CD4-positive, alpha-beta memory T cell (primary cell): ENCODE measurements at regions not wholly inside any gene's neighbourhood (a gene's known extent, or its start where the extent isn't known, plus 50 kb on each side); places are given as distances from the start of the nearest gene placed in this dataset.

Source experiments
- CTCF ChIA-PET: fragments of 350-600 bp; sonication (Branson Sonifier 250); formaldehyde crosslinking; loops from one replicate; lab custom pipeline; 2021; ENCODE audit warnings: inconsistent platforms; ENCODE audit not compliant: partially characterized antibody; lab: Charles Lee
- POLR2A ChIA-PET: fragments of 350-600 bp; sonication (Branson Sonifier 250); formaldehyde crosslinking; loops from one replicate; lab custom pipeline; 2021; ENCODE audit not compliant: partially characterized antibody; lab: Charles Lee
- DNase-seq, 5 donors: peaks; one replicate each; pipeline versions ENCODE4 v3.0.0 to v3.0.0-alpha.2; 2020 to 2022; ENCODE audit warnings: mixed read lengths in 1 of 5
- H3K27ac ChIP-seq: one replicate; pipeline ENCODE4 v1.7.0; 2013; ENCODE audit warnings: low read depth, low read length
- H3K27me3 ChIP-seq: 2 replicates; pipeline ENCODE4 v1.7.0; 2013; ENCODE audit warnings: mild to moderate bottlenecking, low read length, moderate library complexity; ENCODE audit not compliant: insufficient read depth
- H3K36me3 ChIP-seq: 2 replicates; pipeline ENCODE4 v1.7.0; 2013; ENCODE audit warnings: mild to moderate bottlenecking, low read length, moderate library complexity; ENCODE audit not compliant: insufficient read depth
- H3K4me1 ChIP-seq: 2 replicates; pipeline ENCODE4 v1.7.0; 2013; ENCODE audit warnings: mild to moderate bottlenecking, low read length, moderate library complexity; ENCODE audit not compliant: insufficient read depth
- H3K4me3 ChIP-seq, 2 donors: one replicate each; pipeline ENCODE4 v1.7.0; 2013; ENCODE audit warnings: low read length in 2 of 2, mild to moderate bottlenecking in 1 of 2
- H3K9me3 ChIP-seq, 2 donors: one replicate each; pipeline ENCODE4 v1.7.0; 2013; ENCODE audit warnings: low read length in 2 of 2, control low read depth in 1 of 2; ENCODE audit not compliant: control insufficient read depth in 1 of 2
- H3K27ac Mint-ChIP-seq, 7 donors: one replicate each; pipeline ENCODE4 v1.8.0; 2020 to 2021; ENCODE audit warnings: mixed read lengths in 7 of 7, mild to moderate bottlenecking in 6 of 7, inconsistent platforms in 3 of 7, moderate library complexity in 3 of 7
- H3K27me3 Mint-ChIP-seq, 2 donors: one replicate each; pipeline ENCODE4 v1.8.0; 2020 to 2021; ENCODE audit warnings: mixed read lengths in 2 of 2
- H3K36me3 Mint-ChIP-seq, 2 donors: one replicate each; pipeline ENCODE4 v1.8.0; 2020 to 2021; ENCODE audit warnings: mixed read lengths in 2 of 2, inconsistent platforms in 1 of 2, mild to moderate bottlenecking in 1 of 2
- H3K4me1 Mint-ChIP-seq, 4 donors: one replicate each; pipeline ENCODE4 v1.8.0; 2020 to 2021; ENCODE audit warnings: mixed read lengths in 4 of 4, mild to moderate bottlenecking in 1 of 4
- H3K4me3 Mint-ChIP-seq, 8 donors: one replicate each; pipeline ENCODE4 v1.8.0; 2020 to 2021; ENCODE audit warnings: mixed read lengths in 8 of 8, mild to moderate bottlenecking in 7 of 8, moderate library complexity in 6 of 8, inconsistent platforms in 3 of 8
- H3K9me3 Mint-ChIP-seq, 8 donors: one replicate each; pipeline ENCODE4 v1.8.0; 2020 to 2021; ENCODE audit warnings: mixed read lengths in 8 of 8, mild to moderate bottlenecking in 5 of 8, inconsistent platforms in 3 of 8, moderate library complexity in 1 of 8
- intact Hi-C: fragments of 100-400 bp; cut with micrococcal nuclease; formaldehyde crosslinking; loops from one replicate; pipeline ENCODE4 v1.15.1; 2023

- no peak for DNase-seq
- ChIA-PET POLR2A (no interaction called here), CTCF (no interaction called here)
- Histone ChIP-seq H3K27ac (no peak overlapping the region), H3K9me3 (no peaks in the 10 kb centered on the region), H3K4me3 (no peak overlapping the region), H3K36me3 (no peaks in the 10 kb centered on the region), H3K4me1 (no peaks in the 10 kb centered on the region), H3K27me3 (no peaks in the 10 kb centered on the region)
- Mint-ChIP-seq H3K9me3 (peaks cover 0 to 8% (median 3%) of the 10 kb centered on the region in 8 donors), H3K4me1 (no peaks in the 10 kb centered on the region), H3K27me3 (no peaks in the 10 kb centered on the region), H3K4me3 (no peak overlapping the region), H3K27ac (no peak overlapping the region), H3K36me3 (no peaks in the 10 kb centered on the region)
- intact Hi-C loops, result no loop called here
These were observed 580.0 kb upstream of the MARCKS start for GRCh38 chr6:113277111-113277510.

- intact Hi-C loops, result no loop called here
- Mint-ChIP-seq H3K9me3 (peaks cover 0 to 9% (median 2%) of the 10 kb centered on the region in 8 donors), H3K4me3 (no peak overlapping the region), H3K4me1 (no peaks in the 10 kb centered on the region), H3K36me3 (no peaks in the 10 kb centered on the region), H3K27ac (no peak overlapping the region), H3K27me3 (no peaks in the 10 kb centered on the region)
- Histone ChIP-seq H3K27me3 (no peaks in the 10 kb centered on the region), H3K36me3 (no peaks in the 10 kb centered on the region), H3K4me3 (no peak overlapping the region), H3K4me1 (no peaks in the 10 kb centered on the region), H3K27ac (no peak overlapping the region), H3K9me3 (no peaks in the 10 kb centered on the region)
- ChIA-PET CTCF (no interaction called here), POLR2A (no interaction called here)
- no peak for DNase-seq
These were observed 576.1 kb upstream of the MARCKS start for GRCh38 chr6:113281014-113281413.

- no peaks in the 10 kb centered on the region for H3K4me1 ChIP-seq
- peaks cover 0 to 9% (median 2%) of the 10 kb centered on the region in 8 donors for H3K9me3 Mint-ChIP-seq
- H3K36me3 ChIP-seq, result no peaks in the 10 kb centered on the region
- no peak overlapping the region for H3K27ac Mint-ChIP-seq
- ChIA-PET POLR2A (no interaction called here), CTCF (no interaction called here)
- intact Hi-C loops, result no loop called here
- no peaks in the 10 kb centered on the region for H3K36me3 Mint-ChIP-seq
- H3K27ac ChIP-seq, result no peak overlapping the region
- no peaks in the 10 kb centered on the region for H3K27me3 ChIP-seq
- no peak overlapping the region for H3K4me3 Mint-ChIP-seq
- no peak overlapping the region for H3K4me3 ChIP-seq
- no peaks in the 10 kb centered on the region for H3K27me3 Mint-ChIP-seq
- H3K9me3 ChIP-seq, result no peaks in the 10 kb centered on the region
- no peak for DNase-seq
- no peaks in the 10 kb centered on the region for H3K4me1 Mint-ChIP-seq
These were observed 575.7 kb upstream of the MARCKS start for GRCh38 chr6:113281431-113281830.

- Mint-ChIP-seq H3K9me3 (peaks cover 0 to 5% (median 3%) of the 10 kb centered on the region in 8 donors), H3K36me3 (no peaks in the 10 kb centered on the region), H3K27ac (no peak overlapping the region), H3K27me3 (no peaks in the 10 kb centered on the region), H3K4me1 (no peaks in the 10 kb centered on the region), H3K4me3 (no peak overlapping the region)
- DNase-seq, result no peak
- ChIA-PET POLR2A (no interaction called here), CTCF (no interaction called here)
- no peak overlapping the region for H3K4me3 ChIP-seq
- no peaks in the 10 kb centered on the region for H3K4me1 ChIP-seq
- no peaks in the 10 kb centered on the region for H3K9me3 ChIP-seq
- no peak overlapping the region for H3K27ac ChIP-seq
- H3K36me3 ChIP-seq, result no peaks in the 10 kb centered on the region
- intact Hi-C loops, result no loop called here
- H3K27me3 ChIP-seq, result no peaks in the 10 kb centered on the region
These were observed 569.7 kb upstream of the MARCKS start for GRCh38 chr6:113287396-113287795.

GRCh38 chr6:113288409-113288808 lies 568.7 kb upstream of the MARCKS start:
- H3K9me3 ChIP-seq, result no peaks in the 10 kb centered on the region
- ChIA-PET CTCF (no interaction called here), POLR2A (no interaction called here)
- H3K9me3 Mint-ChIP-seq, result peaks cover 1 to 5% (median 3%) of the 10 kb centered on the region in 8 donors
- H3K4me3 ChIP-seq, result no peak overlapping the region
- intact Hi-C loops, result no loop called here
- no peaks in the 10 kb centered on the region for H3K36me3 Mint-ChIP-seq
- no peak overlapping the region for H3K4me3 Mint-ChIP-seq
- DNase-seq, result no peak
- no peaks in the 10 kb centered on the region for H3K36me3 ChIP-seq
- no peaks in the 10 kb centered on the region for H3K4me1 Mint-ChIP-seq
- no peaks in the 10 kb centered on the region for H3K27me3 ChIP-seq
- H3K27me3 Mint-ChIP-seq, result no peaks in the 10 kb centered on the region
- no peaks in the 10 kb centered on the region for H3K4me1 ChIP-seq
- H3K27ac ChIP-seq, result no peak overlapping the region
- H3K27ac Mint-ChIP-seq, result no peak overlapping the region

- H3K27ac ChIP-seq, result no peak overlapping the region
- DNase-seq, result no peak
- no peaks in the 10 kb centered on the region for H3K36me3 ChIP-seq
- Mint-ChIP-seq H3K4me3 (no peak overlapping the region), H3K4me1 (no peaks in the 10 kb centered on the region), H3K9me3 (peaks cover 0 to 5% (median 2%) of the 10 kb centered on the region in 8 donors), H3K36me3 (no peaks in the 10 kb centered on the region), H3K27me3 (no peaks in the 10 kb centered on the region), H3K27ac (no peak overlapping the region)
- H3K4me3 ChIP-seq, result no peak overlapping the region
- no peaks in the 10 kb centered on the region for H3K4me1 ChIP-seq
- POLR2A ChIA-PET, result no interaction called here
- no peaks in the 10 kb centered on the region for H3K9me3 ChIP-seq
- intact Hi-C loops, result no loop called here
- CTCF ChIA-PET, result no interaction called here
- no peaks in the 10 kb centered on the region for H3K27me3 ChIP-seq
These were observed 568.0 kb upstream of the MARCKS start for GRCh38 chr6:113289166-113289565.

- H3K27me3 ChIP-seq, result no peaks in the 10 kb centered on the region
- ChIA-PET POLR2A (no interaction called here), CTCF (no interaction called here)
- Mint-ChIP-seq H3K27ac (no peak overlapping the region), H3K27me3 (no peaks in the 10 kb centered on the region), H3K4me1 (no peaks in the 10 kb centered on the region), H3K36me3 (no peaks in the 10 kb centered on the region), H3K4me3 (no peak overlapping the region), H3K9me3 (peaks cover 0 to 5% (median 2%) of the 10 kb centered on the region in 8 donors)
- DNase-seq, result no peak
- H3K4me3 ChIP-seq, result no peak overlapping the region
- intact Hi-C loops, result no loop called here
- H3K27ac ChIP-seq, result no peak overlapping the region
- H3K9me3 ChIP-seq, result no peaks in the 10 kb centered on the region
- no peaks in the 10 kb centered on the region for H3K36me3 ChIP-seq
- H3K4me1 ChIP-seq, result no peaks in the 10 kb centered on the region
These were observed 566.5 kb upstream of the MARCKS start for GRCh38 chr6:113290684-113291083.
